GM23338 (cell line): ENCODE measurements at regions not wholly inside any gene's neighbourhood (a gene's known extent, or its start where the extent isn't known, plus 50 kb on each side); places are given as distances from the start of the nearest gene placed in this dataset.

ENCODE experiments used
- ATAC-seq: fragments of 200-7000 bp; cut with Tn5 transposase; 3 replicates; pipeline ENCODE4 v1.9.1; 2020
- DNase-seq: peaks from one replicate; pipeline ENCODE4 v3.0.0-alpha.2; 2015; ENCODE audit warnings: low spot score
- H2AFZ ChIP-seq: fragments of 200-600 bp; sonication (generic); 2 replicates; pipeline ENCODE4 v1.8.0; 2016; ENCODE audit warnings: antibody characterized with exemption, mild to moderate bottlenecking, moderate library complexity
- H3F3A ChIP-seq: fragments of 200-600 bp; sonication (generic); replicated peaks from 2 replicates; pipeline ENCODE4 v1.8.0; 2017; ENCODE audit warnings: antibody characterized with exemption, mixed run types, low read depth
- H3K27ac ChIP-seq: fragments of 200-600 bp; sonication (generic); 2 replicates; pipeline ENCODE4 v1.6.1; 2016; ENCODE audit warnings: low read depth
- H3K27me3 ChIP-seq: fragments of 200-600 bp; sonication (generic); 2 replicates; pipeline ENCODE4 v1.8.0; 2016; ENCODE audit warnings: mild to moderate bottlenecking, mixed run types, moderate library complexity; ENCODE audit not compliant: insufficient read depth
- H3K36me3 ChIP-seq: fragments of 200-600 bp; sonication (generic); 2 replicates; pipeline ENCODE4 v1.8.0; 2016; ENCODE audit warnings: mild to moderate bottlenecking; ENCODE audit not compliant: insufficient read depth
- H3K4me1 ChIP-seq: fragments of 200-600 bp; sonication (generic); 2 replicates; pipeline ENCODE4 v1.8.0; 2016; ENCODE audit warnings: mild to moderate bottlenecking, moderate library complexity; ENCODE audit not compliant: insufficient read depth
- H3K4me2 ChIP-seq: fragments of 200-600 bp; sonication (generic); 2 replicates; pipeline ENCODE4 v1.7.1; 2017; ENCODE audit warnings: mixed run types
- H3K4me3 ChIP-seq: fragments of 200-600 bp; sonication (generic); 2 replicates; pipeline ENCODE4 v1.6.1; 2016; ENCODE audit warnings: mixed run types
- H3K79me2 ChIP-seq: fragments of 200-600 bp; sonication (generic); replicated peaks from 2 replicates; pipeline ENCODE4 v1.8.0; 2017; ENCODE audit warnings: mild to moderate bottlenecking; ENCODE audit not compliant: insufficient read depth
- H3K9me2 ChIP-seq: fragments of 200-600 bp; sonication (generic); 2 replicates; pipeline ENCODE4 v1.8.0; 2017; ENCODE audit not compliant: insufficient read depth
- H4K20me1 ChIP-seq: fragments of 200-600 bp; sonication (generic); replicated peaks from 2 replicates; pipeline ENCODE4 v1.8.0; 2017; ENCODE audit warnings: mild to moderate bottlenecking; ENCODE audit not compliant: insufficient read depth
- H3K27ac Mint-ChIP-seq: 2 replicates; pipeline ENCODE4 v1.8.0; 2020; ENCODE audit warnings: inconsistent platforms, mild to moderate bottlenecking, moderate library complexity, mixed read lengths
- H3K27me3 Mint-ChIP-seq: 3 replicates; pipeline ENCODE4 v1.8.0; 2022; ENCODE audit warnings: low read depth, mild to moderate bottlenecking, moderate library complexity, mixed read lengths, inconsistent platforms; ENCODE audit not compliant: insufficient read depth, poor library complexity
- H3K36me3 Mint-ChIP-seq: 3 replicates; pipeline ENCODE4 v1.8.0; 2021; ENCODE audit warnings: low read depth, mild to moderate bottlenecking, inconsistent platforms, moderate library complexity, mixed read lengths
- H3K4me1 Mint-ChIP-seq: 3 replicates; pipeline ENCODE4 v1.8.0; 2020; ENCODE audit warnings: mild to moderate bottlenecking, inconsistent platforms, mixed read lengths
- H3K4me3 Mint-ChIP-seq: 3 replicates; pipeline ENCODE4 v1.8.0; 2021; ENCODE audit warnings: moderate library complexity, mild to moderate bottlenecking, inconsistent platforms, mixed read lengths
- H3K9me3 Mint-ChIP-seq: 3 replicates; pipeline ENCODE4 v1.8.0; 2020; ENCODE audit warnings: moderate library complexity, mild to moderate bottlenecking, inconsistent platforms, mixed read lengths
- CREB1 ChIP-seq: fragments of 250-450 bp; sonication (Bioruptor Pico); IDR thresholded peaks from 2 replicates; pipeline ENCODE4 v1.5.0; 2020; ENCODE audit warnings: low read depth, mild to moderate bottlenecking, moderate library complexity
- EZH2 ChIP-seq: fragments of 200-600 bp; sonication (generic); IDR thresholded peaks from one replicate; pipeline ENCODE4 v1.8.0; 2017; ENCODE audit warnings: antibody characterized with exemption, mild to moderate bottlenecking, low read depth; ENCODE audit not compliant: unreplicated experiment
- EZH2phosphoT487 ChIP-seq: fragments of 200-600 bp; sonication (generic); IDR thresholded peaks from one replicate; pipeline ENCODE4 v1.8.1; 2018; ENCODE audit warnings: antibody characterized with exemption; ENCODE audit not compliant: unreplicated experiment
- JUNB ChIP-seq: IDR thresholded peaks from one replicate; pipeline ENCODE4 v1.6.1; 2016; ENCODE audit warnings: antibody characterized with exemption; ENCODE audit not compliant: unreplicated experiment
- NANOG ChIP-seq: IDR thresholded peaks from 2 replicates; pipeline ENCODE4 v1.6.1; 2016; ENCODE audit warnings: antibody characterized with exemption, borderline replicate concordance
- POLR2AphosphoS5 ChIP-seq: IDR thresholded peaks from 2 replicates; pipeline ENCODE4 v1.6.1; 2016; ENCODE audit warnings: antibody characterized with exemption, low read depth
- STAT1 ChIP-seq: IDR thresholded peaks from one replicate; pipeline ENCODE4 v1.6.1; 2016; ENCODE audit warnings: antibody characterized with exemption; ENCODE audit not compliant: unreplicated experiment
- ZNF114 ChIP-seq: fragments of 250-450 bp; sonication (Bioruptor Pico); IDR thresholded peaks from 2 replicates; pipeline ENCODE4 v1.5.0; 2020; ENCODE audit warnings: mild to moderate bottlenecking, moderate library complexity
- ZNF331 ChIP-seq: fragments of 250-450 bp; sonication (Bioruptor Pico); IDR thresholded peaks from 2 replicates; pipeline ENCODE4 v1.5.0; 2020; ENCODE audit warnings: low read depth, mild to moderate bottlenecking, moderate library complexity
- TF ChIP-seq, protein P1 (sequence below), 2 experiments: fragments of 200-600 bp in 1 of 2; sonication (generic) in 1 of 2; conservative IDR thresholded peaks; 2 replicates each; pipeline versions ENCODE4 v1.5.1 to v1.6.1; 2016 to 2017; ENCODE audit warnings: antibody characterized with exemption in 2 of 2, low read depth in 2 of 2, mild to moderate bottlenecking in 2 of 2, moderate library complexity in 1 of 2
- TF ChIP-seq, protein P2 (sequence below): IDR thresholded peaks from one replicate; pipeline ENCODE4 v1.6.1; 2018; ENCODE audit warnings: antibody characterized with exemption; ENCODE audit not compliant: unreplicated experiment
- TF ChIP-seq, protein P3 (sequence below): fragments of 250-450 bp; sonication (Bioruptor Pico); IDR thresholded peaks from 2 replicates; pipeline ENCODE4 v1.5.0; 2020; ENCODE audit warnings: mild to moderate bottlenecking, moderate library complexity
- TF ChIP-seq, protein P4 (sequence below): IDR thresholded peaks from 2 replicates; pipeline ENCODE4 v1.6.1; 2016; ENCODE audit warnings: antibody characterized with exemption

DNA sequence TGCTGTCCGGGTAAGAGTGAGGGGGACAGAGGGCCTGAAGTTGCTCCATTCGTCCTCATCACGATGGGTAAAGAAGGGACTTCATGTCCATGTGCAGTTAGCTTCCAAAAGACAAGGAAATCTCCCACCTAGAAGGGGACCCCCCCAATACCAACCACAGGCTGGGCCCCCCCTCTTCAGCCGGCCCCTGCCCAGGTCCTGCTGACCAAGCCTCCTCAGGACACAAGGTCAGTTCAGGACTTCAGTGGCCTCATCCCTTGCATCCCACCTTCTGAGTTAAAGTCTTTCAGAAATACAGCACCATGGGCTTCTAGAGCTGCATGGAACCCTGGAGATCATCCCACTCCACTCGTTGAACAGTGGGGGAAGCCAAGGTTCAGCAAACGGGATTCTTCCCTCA, 115.4 kb upstream of the ERG start:
- no peaks in the 10 kb centered on the region for H3K9me3 Mint-ChIP-seq
- ATAC-seq (no peak), DNase-seq (no peak)
- Histone ChIP-seq H3K27ac (no peak overlapping the region), H2AFZ (no peak overlapping the region), H3K9me2 (peaks cover 3% of the 10 kb centered on the region; the same call in 1 of the 2 replicates), H3K4me3 (no peak overlapping the region), H3K79me2 (no peaks in the 10 kb centered on the region), H3K4me1 (no peaks in the 10 kb centered on the region), H4K20me1 (no peaks in the 10 kb centered on the region), H3F3A (no peaks in the 10 kb centered on the region), H3K27me3 (no peaks in the 10 kb centered on the region), H3K36me3 (no peaks in the 10 kb centered on the region), H3K4me2 (no peak overlapping the region)
- peaks cover 4% of the 10 kb centered on the region; the same call in 2 of the 3 replicates for H3K4me1 Mint-ChIP-seq
- no peak overlapping the region for H3K27ac Mint-ChIP-seq
- peaks cover 8% of the 10 kb centered on the region for H3K27me3 Mint-ChIP-seq
- H3K36me3 Mint-ChIP-seq: no peaks in the 10 kb centered on the region; the same call in 2 of the 3 replicates
- H3K4me3 Mint-ChIP-seq: no peak overlapping the region
- TF ChIP-seq, protein P1, sequence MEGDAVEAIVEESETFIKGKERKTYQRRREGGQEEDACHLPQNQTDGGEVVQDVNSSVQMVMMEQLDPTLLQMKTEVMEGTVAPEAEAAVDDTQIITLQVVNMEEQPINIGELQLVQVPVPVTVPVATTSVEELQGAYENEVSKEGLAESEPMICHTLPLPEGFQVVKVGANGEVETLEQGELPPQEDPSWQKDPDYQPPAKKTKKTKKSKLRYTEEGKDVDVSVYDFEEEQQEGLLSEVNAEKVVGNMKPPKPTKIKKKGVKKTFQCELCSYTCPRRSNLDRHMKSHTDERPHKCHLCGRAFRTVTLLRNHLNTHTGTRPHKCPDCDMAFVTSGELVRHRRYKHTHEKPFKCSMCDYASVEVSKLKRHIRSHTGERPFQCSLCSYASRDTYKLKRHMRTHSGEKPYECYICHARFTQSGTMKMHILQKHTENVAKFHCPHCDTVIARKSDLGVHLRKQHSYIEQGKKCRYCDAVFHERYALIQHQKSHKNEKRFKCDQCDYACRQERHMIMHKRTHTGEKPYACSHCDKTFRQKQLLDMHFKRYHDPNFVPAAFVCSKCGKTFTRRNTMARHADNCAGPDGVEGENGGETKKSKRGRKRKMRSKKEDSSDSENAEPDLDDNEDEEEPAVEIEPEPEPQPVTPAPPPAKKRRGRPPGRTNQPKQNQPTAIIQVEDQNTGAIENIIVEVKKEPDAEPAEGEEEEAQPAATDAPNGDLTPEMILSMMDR (conservative IDR thresholded peaks at IDR 0.05; ENCODE audit: low read depth in 2 of 2): no peak
- TF ChIP-seq, protein P2, sequence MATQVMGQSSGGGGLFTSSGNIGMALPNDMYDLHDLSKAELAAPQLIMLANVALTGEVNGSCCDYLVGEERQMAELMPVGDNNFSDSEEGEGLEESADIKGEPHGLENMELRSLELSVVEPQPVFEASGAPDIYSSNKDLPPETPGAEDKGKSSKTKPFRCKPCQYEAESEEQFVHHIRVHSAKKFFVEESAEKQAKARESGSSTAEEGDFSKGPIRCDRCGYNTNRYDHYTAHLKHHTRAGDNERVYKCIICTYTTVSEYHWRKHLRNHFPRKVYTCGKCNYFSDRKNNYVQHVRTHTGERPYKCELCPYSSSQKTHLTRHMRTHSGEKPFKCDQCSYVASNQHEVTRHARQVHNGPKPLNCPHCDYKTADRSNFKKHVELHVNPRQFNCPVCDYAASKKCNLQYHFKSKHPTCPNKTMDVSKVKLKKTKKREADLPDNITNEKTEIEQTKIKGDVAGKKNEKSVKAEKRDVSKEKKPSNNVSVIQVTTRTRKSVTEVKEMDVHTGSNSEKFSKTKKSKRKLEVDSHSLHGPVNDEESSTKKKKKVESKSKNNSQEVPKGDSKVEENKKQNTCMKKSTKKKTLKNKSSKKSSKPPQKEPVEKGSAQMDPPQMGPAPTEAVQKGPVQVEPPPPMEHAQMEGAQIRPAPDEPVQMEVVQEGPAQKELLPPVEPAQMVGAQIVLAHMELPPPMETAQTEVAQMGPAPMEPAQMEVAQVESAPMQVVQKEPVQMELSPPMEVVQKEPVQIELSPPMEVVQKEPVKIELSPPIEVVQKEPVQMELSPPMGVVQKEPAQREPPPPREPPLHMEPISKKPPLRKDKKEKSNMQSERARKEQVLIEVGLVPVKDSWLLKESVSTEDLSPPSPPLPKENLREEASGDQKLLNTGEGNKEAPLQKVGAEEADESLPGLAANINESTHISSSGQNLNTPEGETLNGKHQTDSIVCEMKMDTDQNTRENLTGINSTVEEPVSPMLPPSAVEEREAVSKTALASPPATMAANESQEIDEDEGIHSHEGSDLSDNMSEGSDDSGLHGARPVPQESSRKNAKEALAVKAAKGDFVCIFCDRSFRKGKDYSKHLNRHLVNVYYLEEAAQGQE: no peak
- TF ChIP-seq NANOG (no peak), EZH2phosphoT487 (no peak), EZH2 (no peak), POLR2AphosphoS5 (no peak), STAT1 (no peak), JUNB (no peak), ZNF114 (no peak), ZNF331 (CRISPR knock-in tag) (no peak), CREB1 (no peak)
- TF ChIP-seq, protein P3, sequence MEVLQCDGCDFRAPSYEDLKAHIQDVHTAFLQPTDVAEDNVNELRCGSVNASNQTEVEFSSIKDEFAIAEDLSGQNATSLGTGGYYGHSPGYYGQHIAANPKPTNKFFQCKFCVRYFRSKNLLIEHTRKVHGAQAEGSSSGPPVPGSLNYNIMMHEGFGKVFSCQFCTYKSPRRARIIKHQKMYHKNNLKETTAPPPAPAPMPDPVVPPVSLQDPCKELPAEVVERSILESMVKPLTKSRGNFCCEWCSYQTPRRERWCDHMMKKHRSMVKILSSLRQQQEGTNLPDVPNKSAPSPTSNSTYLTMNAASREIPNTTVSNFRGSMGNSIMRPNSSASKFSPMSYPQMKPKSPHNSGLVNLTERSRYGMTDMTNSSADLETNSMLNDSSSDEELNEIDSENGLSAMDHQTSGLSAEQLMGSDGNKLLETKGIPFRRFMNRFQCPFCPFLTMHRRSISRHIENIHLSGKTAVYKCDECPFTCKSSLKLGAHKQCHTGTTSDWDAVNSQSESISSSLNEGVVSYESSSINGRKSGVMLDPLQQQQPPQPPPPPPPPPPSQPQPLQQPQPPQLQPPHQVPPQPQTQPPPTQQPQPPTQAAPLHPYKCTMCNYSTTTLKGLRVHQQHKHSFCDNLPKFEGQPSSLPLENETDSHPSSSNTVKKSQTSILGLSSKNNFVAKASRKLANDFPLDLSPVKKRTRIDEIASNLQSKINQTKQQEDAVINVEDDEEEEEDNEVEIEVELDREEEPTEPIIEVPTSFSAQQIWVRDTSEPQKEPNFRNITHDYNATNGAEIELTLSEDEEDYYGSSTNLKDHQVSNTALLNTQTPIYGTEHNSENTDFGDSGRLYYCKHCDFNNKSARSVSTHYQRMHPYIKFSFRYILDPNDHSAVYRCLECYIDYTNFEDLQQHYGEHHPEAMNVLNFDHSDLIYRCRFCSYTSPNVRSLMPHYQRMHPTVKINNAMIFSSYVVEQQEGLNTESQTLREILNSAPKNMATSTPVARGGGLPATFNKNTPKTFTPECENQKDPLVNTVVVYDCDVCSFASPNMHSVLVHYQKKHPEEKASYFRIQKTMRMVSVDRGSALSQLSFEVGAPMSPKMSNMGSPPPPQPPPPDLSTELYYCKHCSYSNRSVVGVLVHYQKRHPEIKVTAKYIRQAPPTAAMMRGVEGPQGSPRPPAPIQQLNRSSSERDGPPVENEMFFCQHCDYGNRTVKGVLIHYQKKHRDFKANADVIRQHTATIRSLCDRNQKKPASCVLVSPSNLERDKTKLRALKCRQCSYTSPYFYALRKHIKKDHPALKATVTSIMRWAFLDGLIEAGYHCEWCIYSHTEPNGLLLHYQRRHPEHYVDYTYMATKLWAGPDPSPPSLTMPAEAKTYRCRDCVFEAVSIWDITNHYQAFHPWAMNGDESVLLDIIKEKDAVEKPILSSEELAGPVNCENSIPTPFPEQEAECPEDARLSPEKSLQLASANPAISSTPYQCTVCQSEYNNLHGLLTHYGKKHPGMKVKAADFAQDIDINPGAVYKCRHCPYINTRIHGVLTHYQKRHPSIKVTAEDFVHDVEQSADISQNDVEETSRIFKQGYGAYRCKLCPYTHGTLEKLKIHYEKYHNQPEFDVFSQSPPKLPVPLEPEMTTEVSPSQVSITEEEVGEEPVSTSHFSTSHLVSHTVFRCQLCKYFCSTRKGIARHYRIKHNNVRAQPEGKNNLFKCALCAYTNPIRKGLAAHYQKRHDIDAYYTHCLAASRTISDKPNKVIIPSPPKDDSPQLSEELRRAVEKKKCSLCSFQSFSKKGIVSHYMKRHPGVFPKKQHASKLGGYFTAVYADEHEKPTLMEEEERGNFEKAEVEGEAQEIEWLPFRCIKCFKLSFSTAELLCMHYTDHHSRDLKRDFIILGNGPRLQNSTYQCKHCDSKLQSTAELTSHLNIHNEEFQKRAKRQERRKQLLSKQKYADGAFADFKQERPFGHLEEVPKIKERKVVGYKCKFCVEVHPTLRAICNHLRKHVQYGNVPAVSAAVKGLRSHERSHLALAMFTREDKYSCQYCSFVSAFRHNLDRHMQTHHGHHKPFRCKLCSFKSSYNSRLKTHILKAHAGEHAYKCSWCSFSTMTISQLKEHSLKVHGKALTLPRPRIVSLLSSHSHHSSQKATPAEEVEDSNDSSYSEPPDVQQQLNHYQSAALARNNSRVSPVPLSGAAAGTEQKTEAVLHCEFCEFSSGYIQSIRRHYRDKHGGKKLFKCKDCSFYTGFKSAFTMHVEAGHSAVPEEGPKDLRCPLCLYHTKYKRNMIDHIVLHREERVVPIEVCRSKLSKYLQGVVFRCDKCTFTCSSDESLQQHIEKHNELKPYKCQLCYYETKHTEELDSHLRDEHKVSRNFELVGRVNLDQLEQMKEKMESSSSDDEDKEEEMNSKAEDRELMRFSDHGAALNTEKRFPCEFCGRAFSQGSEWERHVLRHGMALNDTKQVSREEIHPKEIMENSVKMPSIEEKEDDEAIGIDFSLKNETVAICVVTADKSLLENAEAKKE (CRISPR knock-in tag): no peak
- TF ChIP-seq, protein P4, sequence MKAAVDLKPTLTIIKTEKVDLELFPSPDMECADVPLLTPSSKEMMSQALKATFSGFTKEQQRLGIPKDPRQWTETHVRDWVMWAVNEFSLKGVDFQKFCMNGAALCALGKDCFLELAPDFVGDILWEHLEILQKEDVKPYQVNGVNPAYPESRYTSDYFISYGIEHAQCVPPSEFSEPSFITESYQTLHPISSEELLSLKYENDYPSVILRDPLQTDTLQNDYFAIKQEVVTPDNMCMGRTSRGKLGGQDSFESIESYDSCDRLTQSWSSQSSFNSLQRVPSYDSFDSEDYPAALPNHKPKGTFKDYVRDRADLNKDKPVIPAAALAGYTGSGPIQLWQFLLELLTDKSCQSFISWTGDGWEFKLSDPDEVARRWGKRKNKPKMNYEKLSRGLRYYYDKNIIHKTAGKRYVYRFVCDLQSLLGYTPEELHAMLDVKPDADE: no peak
